HG03066 (cell line): ENCODE measurements at regions not wholly inside any gene's neighbourhood (a gene's known extent, or its start where the extent isn't known, plus 50 kb on each side); places are given as distances from the start of the nearest gene placed in this dataset.

Experiments
- ATAC-seq: cut with Tn5 transposase; IDR thresholded peaks from one replicate; pipeline ENCODE4 v1.9.1; 2021; ENCODE audit warnings: low read depth; ENCODE audit not compliant: unreplicated experiment

DNA sequence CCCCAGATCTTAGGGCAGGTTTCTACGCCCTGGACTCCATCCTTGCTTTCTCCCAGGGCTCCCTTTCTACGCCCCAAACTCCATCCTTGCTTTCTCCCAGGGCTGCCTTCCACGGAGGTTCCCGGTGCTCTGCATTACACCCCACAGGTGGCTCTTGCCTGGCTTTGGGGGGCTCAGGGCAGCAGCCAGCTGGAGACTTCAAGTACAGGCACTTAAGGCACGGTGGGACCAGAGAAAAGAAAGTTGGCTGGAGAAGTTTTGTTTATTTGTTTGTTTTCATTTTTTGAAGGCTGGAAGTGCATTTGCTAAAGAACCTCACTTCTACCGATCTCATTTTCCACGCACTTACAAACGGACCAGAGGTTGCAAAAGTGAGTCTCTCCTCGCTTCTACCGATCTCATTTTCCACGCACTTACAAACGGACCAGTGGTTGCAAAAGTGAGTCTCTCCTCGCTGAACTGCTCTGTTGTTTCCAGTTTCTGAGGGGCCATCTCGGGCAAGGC, 103.8 kb upstream of the MED13L start:
- ATAC-seq, result no peak

DNA sequence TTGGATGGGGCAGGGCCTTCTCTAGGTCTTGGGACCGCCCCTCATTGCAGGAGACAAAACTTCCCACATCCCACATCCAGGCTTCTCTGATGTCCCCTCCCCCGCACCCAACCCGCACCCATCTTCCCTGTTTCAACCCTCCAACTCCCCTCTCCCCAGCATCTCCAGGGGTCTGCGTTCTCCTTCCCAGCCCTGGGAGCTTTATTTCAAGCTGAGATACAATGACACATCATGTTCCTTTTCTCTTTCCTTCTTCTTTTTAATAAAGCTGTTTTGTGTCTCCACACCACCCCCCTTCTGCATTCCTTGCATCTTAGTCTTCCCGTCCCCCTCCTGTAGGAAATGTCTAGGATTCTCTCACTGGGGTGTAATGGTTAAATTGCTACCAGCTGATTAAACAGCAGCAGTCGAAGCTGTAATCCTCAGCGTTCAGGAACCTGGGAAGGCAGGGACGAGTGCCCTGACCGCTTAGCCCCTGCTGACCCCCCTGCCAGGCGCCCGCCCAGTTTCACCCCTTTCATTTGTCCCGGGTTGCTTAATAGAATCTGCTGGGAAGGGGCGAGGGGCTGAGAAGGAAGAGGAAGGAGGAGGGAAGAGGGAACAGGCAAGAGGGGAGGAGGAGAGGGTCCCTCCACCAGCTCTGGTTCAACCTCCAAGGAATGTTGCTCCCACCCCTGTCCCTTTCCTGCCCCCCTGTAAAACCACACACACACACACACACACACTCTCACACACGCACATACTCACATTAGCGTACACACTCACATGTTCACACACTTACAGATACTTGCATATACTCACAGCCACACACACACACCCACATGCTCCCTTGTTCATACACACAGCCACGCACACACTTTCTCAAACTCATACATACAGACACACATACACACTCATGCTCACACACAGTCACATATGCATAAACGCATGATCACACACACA, 104.5 kb upstream of the MED13L start:
- ATAC-seq, result no peak

DNA sequence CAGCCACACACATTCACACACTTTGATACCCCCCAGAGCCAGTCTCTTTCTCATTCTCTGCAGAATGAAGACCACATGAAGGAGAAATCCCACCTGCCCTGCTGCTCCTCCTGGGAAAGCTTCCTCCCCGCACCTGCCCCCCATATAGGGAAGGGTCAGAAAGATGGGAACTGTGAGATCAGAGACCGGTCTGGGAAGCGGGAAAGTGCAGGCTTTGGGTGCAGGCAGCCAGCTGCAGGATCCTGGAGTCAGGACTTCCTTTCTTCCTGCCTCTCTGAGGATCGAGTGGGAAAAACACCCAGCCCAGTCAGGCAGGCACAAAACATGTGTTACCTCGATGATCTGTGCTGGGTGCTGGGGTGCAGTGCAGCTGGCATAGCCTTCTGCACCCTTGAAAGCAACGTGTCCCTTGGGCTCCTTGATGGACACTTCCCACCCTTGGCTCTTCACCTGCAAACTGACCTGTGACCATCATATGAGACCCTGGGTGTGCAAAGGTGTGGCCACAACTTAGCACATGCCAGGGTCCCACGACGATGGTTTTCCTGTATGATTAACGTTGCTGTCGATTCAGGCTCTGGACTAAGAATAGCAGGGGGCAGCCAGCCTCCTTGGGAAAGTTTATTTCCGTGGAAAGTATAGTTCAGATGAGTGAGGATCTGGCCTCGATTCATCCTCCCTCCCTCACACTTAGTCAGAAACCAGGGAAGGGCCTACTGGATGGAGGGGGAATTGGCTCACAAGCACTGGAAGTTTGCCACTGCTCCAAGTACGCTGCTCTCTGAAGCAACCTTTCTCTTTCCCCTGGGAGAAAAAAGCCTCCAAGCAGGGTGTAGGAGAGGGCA, 105.4 kb upstream of the MED13L start:
- no peak for ATAC-seq

DNA sequence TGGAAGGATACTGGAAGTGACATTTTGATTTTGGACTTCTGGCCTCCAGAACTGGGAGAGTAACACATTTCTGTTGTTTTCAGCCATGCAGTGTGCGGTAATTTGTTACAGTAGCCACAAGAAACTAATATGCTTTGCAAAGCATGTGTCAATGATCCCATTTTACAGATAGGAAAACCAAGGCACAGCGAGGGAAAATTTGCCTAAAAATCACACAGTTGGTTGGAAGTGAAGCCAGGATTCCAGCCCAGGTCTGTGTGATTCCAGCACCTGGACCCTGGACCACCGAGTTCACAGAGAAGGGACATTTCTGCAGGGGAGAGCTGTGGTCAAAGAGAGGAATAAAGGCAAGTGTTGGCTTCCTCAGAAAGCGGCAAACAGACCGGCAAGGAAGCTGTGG, 106.7 kb upstream of the MED13L start:
- no peak for ATAC-seq

DNA sequence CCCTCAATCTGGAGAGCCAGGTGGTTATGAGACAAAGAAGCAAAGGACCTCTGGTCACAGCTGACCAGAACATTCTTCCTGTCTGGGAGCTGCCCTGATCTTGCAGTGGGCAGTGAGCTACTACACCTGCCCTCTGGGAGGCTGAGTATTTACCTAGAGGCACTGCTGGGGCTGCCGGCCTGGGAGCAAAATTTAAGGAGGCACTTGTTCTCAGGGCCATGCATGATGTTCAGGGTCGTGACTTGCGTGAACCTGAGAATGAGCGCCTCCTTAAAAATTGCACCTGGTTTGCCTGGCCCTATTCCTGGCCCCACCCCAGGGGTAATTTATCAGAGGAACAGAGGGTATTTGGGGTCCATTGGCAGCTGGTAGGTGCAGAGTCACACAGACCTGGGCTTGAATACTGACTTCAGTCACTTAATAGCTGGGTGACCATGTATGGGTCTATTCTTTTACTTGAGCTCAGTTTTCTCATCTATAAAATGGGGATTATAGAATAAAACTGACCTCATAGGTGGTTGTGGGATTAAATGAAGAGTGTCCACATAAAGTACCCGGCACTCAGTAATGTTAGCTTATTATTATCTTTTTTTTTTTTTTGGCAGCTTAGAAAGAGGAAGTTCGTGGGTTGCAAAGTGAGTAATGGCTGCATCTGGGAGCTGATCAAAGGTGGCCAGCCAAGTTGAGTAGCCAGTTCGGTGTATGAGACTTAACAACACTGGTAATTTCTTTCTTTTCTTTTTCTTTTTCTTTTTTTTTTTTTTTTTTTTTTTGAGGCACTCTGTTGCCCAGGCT, 107.4 kb upstream of the MED13L start:
- ATAC-seq, result no peak

DNA sequence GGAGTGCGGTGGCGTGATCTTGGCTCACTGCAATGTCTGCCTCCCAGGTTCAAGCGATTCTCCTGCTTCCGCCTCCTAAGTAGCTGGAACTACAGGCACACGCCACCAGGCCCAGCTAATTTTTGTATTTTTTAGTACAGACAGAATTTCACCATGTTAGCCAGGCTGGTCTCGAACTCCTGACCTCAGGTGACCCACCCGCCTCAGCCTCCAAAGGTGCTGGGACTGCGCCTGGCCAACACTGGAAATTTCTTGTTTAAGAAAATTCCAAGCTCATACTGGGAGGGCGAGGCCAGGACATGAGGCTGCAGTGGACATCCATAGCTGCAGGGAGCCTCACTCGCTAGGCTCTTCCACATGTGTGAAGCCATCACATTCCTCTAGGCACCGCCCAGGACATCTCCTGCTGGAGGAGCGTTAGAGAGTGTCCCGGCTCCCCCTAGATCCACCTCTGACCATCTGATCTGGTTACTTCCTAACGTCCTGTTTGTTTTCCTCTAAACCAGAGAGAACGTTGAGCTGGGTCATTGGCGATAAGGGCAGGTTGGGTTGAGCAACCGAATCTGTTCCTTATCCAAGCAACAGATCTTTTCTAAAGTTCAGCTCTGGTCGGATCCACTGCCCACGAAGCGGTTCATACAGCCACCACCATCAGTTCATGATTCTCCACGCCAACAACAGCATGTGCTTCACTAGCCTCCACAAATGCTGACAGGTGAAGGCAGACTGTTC, 108.2 kb upstream of the MED13L start:
- ATAC-seq, result no peak

DNA sequence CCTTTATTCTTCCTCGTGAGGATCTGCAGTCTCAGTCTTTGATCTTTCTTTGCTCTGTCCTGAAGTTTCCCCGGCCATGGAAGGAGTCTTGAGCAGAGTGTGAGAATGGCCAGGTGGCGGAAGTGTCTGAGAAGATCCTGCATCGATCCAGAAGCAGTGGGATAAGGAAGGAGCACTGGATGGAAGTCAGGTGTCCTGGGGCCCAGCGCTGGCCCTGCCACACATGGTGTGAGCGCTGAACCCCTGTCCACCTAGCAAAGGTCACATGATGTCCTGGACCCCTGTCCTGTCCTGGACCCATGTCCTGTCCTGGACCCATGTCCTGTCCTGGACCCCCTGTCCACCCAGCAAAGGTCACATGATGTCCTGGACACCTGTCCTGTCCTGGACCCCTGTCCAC, 111.8 kb upstream of the MED13L start:
- no peak for ATAC-seq

DNA sequence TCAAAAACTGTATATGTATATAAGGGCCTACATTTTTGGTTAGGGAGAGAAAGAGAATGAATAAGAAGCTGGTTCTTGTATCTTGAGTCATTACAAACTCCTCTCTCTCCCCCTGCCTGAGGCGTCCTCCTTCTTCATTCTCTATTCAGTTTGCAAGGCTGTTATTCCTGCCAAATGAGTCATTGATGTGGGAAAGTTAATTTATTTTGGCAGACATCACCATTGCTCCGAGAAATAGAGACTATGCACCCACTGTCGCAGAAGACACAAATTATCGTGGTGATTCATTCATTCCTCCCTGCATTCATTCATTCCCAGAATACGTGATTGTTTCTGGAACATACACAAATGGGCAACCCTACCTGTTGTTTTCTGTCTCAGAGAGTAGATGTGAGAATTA, 112.5 kb upstream of the MED13L start:
- no peak for ATAC-seq

DNA sequence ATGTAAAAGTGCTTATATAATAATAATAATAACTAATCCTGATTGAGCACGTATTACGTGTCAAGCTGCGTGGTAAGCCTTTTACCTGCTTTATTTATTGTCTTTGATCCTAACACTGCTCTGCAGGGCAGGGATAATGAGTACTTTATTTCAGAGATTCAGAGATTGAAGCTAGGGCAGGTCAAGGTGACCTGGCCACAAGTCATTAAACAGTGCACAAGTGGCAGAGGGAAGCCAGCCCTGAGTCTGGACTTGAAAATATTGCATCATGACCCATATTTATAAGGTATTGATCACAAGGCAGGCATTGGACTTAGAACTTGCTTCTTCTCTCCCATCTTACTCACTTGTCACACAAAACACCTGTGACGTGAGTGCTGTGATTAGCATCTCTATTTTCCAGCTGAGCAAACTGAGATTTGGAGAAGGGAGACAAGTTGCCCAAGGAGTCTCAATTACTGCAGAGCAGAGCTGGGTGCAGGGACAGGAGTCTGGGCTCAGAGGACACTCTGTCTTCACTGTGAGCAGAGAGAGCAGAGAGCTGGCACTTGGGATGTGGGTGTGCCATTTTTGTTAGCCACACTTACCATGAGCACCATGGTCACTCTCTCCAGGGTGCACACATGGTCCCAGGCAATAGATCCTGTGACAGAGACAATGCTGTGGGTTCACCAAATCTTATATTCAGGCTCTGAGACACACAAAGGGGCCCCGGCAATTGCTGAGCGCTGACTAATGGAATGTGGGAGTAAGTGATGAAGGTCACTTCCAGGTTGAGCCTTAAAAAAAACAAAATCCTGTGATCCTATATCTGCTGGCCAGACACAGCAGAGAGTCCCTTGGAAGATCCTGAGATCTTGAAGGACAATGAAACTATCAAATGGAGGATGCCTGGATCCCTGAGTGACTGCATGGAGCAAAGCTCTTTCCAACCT, 113.2 kb upstream of the MED13L start:
- ATAC-seq, result no peak

DNA sequence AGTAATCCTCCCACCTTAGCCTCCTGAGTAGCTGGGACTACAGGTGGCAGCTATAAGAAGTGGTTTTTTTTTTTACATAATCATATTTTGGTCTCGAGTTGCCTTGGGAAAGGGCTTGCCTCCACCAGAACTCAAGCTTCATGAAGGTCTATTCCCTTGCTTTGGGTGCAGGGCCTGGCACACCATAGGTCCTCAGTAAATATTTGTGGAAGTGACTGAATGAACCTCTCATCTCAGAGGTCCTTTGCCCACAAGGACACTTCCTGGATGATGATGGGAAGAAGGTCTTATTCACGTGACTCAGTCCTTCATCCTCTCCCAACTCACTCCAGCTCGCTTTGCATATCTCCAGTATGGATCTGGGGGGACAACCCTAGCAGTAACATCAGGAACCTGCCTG, 114.0 kb upstream of the MED13L start:
- ATAC-seq, result no peak

DNA sequence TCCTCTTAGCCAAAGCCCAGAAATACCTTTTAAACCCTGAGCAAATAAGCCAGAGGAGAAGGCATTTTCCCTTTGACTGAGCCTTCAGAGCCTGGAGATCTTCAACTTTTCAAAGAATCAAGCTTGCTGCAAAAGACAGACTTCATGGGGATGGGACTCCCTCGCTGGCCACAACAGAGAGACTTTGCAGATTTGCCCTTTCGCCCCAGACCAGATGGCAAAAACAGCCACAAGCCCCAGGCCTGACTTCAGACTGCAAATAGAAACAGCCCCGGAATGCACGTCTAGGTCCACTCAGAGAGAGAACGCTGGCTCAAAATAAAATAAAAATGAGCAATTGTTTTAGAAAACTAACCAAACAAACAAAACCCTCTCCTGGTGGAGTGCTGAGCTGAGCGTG, 114.6 kb upstream of the MED13L start:
- ATAC-seq, result no peak

DNA sequence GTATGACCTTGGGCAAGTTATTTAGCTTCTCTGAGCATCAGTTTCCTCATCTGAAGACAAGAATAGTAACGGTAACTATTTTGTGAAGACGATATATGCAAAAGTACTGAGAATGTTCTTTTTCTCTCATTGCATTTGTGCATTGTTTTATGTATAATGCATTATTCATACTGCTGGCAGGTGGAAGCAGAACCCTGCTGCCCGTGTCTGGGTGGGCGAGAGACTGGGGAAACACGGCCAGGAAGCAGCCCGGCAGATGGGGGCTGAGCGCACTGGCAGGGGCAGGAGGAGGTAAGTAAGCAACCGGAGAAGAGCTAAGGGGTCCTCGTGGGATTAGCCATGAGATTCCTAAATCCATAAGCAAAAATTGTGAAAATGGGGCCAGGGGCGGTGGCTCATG, 115.8 kb upstream of the MED13L start:
- ATAC-seq, result no peak

DNA sequence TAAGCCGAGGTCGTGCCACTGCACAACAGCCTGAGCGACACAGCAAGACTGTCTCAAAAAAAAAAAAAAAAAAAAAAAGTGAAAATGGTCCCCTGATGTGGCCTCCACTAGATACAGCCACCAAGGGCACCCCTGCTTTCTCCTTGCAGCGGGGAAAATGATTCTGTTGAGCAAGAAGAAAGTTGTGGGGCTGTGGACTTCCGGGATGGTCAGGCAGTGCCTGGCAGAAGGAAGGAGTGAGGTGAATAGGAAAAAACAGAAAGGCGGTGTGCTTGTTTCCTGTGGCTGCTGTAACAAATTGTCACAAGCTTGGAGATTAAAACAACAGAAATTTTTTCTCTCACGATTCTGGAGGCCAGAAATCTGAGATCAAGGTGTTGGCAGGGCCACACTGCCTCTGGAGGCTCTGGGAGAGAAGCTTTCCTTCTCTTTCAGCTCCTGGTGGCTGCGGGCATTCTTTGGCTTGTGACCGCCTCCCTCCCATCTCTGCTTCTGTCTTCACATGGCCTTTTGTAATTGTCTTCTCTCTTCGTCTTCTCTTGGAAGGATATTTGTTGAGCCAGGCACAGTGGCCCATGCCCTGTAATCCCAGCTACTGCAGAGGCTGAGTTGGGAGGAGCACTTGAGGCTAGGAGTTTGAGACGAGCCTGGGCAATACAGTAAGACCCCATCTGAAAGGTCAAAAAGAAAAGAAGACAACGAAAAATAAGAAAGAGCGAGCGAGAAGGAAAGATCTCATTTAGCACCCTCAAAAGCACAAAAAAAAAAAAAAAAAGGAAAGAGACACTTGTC, 116.6 kb upstream of the MED13L start:
- ATAC-seq, result no peak

DNA sequence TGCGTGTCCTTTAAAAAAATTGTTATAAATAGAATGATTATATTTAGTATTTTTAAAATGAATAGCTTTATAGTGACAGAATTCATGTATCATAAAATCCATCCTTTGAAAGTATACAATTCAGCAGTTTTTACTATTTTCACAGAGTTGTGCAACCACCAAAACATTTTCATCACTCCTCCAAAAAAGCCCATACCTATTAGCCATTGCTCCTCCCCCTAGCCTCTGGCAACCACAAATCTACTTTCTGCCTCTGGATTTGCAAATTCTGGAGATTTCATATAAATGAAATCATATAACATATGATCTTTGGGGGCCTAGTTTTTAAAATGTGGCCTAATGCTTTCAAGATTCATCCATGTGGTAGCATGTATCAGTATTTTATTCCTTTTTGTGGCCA, 117.9 kb upstream of the MED13L start:
- no peak for ATAC-seq

DNA sequence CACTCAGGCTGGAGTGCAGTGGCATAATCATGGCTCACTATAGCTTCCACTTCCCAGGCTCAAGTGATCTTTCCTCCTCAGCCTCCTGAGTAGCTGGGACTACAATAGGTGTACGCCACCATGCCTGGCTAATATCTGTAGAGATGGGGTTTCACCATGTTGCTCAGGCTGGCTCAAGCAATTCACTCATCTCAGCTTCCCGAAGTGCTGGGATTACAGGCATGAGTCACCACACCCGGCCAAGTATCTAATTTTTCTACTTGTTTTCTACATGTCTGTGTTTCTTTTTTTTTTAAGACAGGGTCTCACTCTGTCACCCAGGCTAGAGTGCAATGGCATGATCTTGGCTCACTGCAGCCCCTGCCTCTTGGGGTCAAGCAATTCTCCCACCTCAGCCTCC, 119.7 kb upstream of the MED13L start:
- ATAC-seq, result no peak

DNA sequence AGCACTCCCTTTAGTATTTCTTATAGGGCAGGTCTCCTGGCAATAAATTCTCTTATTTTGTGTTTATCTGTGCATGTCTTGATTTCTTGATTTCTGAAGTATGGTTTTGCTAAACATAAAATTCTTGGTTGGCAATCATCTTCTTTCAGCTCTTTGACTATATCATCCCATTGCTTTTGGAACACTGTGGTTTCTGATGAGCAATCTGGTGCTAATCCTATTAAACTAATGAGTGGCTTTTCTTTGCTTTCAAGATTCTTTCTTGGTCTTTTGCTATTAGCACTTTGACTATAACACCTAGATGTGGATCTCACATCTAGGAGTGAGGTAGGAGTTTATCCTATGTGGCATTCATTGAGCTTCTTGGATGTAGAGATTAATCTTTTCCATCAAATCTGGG, 120.7 kb upstream of the MED13L start:
- no peak for ATAC-seq

DNA sequence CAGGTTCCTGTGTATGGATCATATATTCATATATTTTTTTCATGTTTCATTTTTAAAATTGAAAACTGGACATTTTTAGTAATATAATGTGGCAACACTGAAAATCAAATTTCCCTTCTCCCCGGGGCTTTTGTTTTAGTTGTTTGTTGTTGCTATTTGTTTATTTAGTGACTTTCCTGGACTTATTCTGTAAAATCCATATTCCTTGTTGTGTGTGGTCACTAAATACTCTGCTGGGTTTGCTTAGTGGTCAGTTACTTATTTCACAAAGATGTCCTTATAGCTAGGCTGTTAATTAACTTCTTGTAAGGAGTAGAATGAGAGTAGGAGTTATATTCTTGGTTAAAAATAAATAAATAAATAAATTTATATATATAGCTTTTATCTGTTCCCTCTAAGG, 121.6 kb upstream of the MED13L start:
- ATAC-seq, result no peak

DNA sequence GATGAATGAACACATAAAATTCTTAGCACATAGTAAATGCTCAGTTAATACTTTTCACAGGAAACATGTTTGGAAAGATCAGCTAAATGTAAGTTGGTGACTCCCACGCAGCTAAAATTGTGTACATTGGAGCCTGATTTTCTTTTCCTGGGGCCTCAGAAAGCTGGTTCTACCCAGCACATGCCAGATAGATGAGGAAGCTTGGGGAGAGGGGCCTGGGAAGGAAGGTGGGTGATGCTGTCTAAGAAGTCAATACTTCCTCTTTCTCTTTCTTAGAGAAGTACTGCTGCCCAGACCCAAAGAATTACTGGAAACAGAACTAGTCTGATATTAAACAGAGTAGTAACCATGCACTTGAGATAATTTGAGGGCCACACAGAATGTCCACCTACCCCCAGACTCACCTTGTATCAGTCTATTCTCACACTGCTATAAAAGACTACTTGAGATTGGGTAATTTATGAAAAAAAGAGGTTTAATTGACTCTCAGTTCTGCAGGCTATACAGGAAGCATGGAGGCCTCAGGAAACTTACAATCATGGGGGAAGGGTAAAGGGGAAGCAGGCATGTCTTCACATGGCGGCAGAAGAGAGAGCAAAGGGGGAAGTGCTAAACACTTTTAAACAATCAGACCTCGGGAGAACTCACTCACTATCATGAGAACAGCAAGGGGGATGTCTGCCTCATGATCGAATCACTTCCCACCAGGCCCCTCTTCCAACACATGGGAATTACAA, 123.3 kb upstream of the MED13L start:
- ATAC-seq, result no peak
